GM18870 (cell line): ENCODE measurements at regions not wholly inside any gene's neighbourhood (a gene's known extent, or its start where the extent isn't known, plus 50 kb on each side); places are given as distances from the start of the nearest gene placed in this dataset.
"Not testable (repeated sequence)": the region's sequence is repeated elsewhere in the genome, so short reads cannot be mapped to it uniquely, and the experiment has no call there.

Experiments
- ATAC-seq: cut with Tn5 transposase; IDR thresholded peaks from one replicate; pipeline ENCODE4 v1.9.1; 2021; ENCODE audit warnings: moderate library complexity; ENCODE audit not compliant: unreplicated experiment

DNA sequence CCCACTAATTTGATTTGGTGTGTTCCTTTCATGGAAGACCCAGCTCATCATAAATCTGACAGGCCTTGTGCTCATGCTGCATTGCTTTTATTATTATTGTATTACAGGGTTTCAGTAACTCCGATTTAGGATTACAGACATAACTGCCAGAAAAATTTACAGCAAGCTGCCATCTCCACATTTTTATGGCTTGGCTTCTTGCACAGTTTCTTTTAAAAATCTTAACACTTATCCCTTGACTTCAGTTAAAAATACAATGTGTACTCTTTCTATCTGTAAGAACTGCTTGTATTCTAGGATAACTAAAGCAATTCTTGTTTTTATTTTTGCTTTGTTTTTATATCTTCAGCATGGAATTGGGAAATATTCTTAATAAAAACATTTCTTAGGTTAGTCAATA is 612.2 kb downstream of the DIPK2A start:
- no peak for ATAC-seq

DNA sequence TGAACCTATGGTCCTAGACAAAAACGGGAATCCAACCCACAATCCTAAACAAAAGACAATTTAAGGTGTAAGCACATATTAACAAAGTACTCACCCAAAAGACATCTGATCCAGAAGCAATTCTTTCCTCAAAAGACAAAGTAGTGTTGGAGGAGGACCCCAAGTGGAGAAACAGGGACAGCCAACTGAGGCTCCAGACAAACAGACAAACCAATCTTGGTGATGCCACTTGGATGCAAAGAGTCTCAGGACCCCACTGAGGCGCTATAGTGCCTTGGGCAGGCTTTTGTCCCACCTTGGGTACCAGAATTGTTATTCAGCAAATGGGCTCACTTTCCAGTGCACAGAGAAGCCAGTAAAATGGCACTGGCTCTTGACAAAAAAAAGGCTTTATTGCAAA is 613.8 kb downstream of the DIPK2A start:
- no peak for ATAC-seq

DNA sequence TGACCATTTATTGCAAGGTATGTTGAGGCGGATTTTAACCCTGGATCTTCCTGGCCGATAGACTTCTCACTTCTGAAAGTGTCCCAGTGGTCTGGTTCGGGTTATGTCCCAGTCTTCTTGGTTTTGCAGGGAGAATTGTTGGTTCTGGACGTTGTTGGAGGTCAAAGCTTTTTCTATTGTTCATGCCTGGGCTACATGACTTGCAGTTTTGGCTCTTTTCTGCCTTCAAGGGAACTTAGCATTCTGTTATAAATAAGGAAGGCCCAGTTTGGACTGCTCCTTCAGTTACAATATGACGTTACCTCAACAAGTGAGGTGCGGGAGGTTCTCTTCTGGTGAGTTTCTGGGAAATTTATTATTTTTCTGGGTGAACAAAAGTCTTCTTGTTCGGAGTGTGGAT is 614.3 kb downstream of the DIPK2A start:
- no peak for ATAC-seq

DNA sequence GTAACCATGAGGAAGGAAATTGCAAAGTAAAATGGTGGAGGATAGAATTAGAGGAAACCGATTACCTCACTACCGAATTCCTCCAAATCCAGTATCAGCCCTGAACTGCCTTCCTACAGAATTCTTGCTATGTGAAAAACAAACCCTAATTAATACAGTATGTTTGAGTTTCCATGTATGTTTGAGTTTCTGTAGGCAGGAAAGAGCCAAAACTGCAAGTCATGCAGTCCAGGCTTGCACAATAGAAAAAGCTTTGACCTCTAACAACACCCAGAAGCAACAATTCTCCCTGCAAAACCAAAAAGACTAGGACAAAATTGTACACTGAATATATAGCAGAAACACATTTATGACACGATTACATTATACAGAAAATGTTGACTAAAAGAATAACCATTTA is 614.8 kb downstream of the DIPK2A start:
- ATAC-seq: no peak

DNA sequence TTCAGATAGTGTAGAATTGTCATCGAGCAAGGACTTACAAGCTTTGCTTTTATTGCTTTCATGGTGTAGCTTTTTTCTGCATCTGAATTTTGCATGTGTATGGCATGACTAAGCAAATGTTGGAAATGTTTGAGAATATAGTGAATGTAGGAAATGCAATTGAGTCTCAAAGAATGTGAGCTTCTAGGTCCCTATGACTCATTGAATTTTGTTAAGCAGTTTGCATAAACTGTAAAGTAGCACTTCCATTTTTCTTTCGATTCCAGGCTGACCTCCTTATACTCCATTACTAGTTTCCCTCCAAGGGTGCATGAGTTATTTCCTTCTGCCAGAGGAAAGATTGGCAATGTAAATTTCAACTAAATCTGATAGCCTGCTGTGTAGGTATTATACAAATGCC is 619.2 kb downstream of the DIPK2A start:
- ATAC-seq: no peak

DNA sequence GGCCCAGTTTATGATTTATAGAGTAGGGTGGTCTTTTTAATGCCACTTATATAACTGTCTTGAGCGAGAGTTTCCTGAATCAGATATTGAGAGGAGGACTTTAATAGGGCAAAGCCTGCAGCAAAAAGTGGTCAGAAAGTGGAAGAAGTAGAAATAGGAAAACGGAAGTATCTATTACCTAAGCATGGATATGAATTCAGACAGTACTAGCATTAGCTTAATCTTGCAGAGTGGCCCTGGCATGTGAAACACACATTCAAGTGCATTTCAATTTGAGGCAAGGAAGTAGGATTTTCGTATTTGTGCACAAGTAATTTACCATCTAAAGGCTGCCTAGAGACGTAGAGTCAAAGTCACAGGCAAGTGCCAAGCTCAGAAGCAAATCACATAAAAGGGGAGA is 622.3 kb downstream of the DIPK2A start:
- no peak for ATAC-seq

DNA sequence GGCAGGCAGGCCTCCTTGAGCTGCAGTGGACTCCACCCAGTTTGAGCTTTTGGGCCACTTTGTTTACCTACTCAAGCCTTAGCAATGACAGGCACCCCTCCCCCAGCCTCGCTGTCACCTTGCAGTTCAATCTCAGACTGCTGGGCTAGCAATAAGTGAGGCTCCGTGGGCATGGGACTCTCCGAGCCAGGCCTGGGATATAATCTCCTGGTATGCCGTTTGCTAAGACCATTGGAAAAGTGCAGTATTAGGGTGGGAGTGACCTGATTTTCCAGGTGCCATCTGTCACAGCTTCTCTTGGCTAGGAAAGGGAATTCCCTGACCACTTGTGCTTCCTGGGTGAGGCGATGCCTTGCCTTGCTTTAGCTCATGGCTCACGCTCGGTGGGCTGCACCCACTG is 648.6 kb downstream of the DIPK2A start:
- ATAC-seq: not testable (repeated sequence)

DNA sequence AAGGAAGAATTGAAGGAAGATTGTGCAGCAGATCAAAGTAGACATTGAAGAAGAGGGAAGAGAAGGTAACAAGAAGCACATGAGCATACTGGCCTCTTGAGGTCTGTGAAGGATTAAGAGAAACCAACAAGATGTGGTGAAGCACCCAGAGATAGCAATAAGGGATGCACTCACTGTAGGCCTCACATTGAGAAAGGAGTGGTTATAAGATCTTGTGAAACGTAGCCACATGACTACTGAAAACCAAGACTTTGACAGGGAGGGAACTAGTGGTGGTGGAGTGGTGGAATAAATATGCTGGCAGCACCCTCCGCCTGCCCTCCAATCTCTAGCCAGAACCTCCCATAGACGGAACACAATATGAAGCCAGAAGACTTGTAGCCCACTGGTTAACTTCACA is 651.2 kb downstream of the DIPK2A start:
- ATAC-seq: no peak

DNA sequence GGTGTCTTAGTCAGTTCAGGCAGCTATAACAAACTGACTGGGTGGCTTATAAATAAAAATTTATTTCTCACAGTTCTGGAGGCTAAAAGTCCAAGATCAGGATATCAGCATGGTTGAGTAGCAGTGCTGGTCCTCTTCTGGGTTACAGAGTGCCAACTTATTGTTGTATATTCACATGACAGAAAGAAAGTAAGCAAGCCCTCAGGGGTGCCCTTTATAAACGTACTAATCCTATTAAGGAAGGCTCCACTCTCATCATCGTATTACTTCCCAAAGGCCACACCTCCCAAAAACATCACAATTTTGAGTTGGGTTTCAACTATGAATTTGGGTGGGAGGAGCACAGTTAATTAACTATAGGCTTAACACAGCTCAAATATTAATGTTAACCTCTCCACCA is 653.0 kb downstream of the DIPK2A start:
- ATAC-seq: no peak

DNA sequence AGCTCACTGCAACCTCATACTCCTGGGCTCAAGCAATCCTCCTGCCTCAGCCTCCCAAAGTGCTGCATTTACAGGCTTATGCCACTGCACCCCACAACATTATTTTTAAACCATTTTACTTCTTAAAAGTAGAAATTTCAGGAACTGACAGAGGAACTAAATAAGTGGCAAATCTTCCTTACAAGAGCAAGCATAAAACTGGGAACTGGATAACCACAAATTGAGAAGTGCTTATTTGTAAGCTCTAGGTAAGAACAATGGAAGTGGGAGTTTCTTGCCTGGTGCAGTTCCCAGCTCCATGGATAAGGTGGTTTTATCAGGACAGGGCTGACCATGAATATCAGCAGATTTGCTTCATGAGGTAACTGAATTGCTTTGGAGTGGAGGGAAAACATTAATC is 655.2 kb downstream of the DIPK2A start:
- no peak for ATAC-seq

DNA sequence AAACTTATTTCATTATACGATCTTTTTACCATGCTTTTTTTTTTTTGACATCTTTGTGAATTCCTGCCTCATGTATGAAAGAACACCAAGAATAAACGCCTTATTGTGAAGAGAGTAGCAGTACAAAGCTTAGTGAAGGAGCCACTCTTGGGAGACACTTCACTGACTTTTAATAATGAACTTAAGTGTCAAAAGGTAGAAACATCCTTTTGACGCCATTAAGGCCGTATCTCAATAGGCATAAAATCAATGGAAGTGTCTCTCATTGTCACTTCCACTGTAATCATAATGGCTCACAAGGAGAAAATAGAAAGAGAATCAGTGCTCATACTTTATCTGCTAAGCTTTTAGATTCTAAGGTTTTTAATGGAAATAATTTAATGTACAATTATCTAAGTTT is 657.8 kb downstream of the DIPK2A start:
- ATAC-seq: no peak

DNA sequence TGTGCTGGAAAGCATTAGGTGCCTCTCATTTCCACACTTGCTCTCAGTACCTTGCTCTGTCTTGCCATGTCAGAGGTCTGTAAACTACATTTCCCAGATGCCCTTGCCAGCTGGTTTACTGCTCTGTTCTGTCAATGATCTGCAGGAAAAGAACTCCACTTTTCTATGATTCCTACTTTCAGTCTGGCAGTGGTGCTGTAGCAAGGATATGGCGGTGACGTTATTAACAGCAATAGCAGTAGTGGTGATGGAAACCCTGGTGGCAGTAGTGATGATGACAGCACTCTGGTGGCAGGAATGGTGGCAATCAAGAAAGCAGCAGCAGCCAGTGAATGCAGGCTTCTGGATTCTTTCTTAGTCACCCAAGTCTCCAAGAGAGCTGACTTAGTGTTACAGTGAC is 665.2 kb downstream of the DIPK2A start:
- ATAC-seq: no peak

DNA sequence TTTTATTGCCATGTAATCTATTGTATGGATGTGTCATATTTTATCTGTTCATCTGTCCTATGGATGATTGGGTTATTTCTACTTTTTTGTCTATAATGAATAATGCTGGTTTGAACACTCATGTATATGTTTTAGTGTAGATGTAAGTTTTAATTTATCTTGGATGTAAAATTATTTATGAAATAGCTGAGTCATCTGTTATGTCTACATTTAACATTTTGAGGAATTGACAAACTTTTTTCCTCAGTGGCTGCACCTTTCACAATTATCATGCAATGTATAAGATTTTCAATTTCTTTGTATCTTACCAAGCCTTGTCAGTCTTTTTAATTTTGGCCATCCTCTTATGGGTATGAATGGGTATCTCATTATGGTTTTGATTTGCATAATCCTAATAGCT is 666.4 kb downstream of the DIPK2A start:
- no peak for ATAC-seq

DNA sequence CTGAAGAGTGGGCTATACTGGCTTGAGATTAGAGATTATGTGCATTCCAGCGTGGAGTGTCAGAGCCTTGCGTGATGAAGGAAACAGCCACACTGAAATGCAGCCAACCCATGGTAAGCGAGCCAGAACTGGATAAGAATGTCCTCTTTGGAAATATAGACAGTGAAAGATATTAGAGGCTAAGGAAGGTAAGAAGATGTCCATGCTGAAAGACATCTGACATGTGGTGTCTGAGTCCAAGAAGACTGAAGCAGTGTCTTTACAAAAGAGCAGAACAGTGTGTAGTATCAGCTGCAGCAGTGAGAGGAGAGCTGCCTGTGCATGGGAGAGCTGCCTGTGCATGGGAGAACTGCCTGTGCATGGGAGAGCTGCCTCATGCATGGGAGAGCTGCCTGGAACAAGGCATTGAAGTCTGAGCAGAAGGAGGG is 672.2 kb downstream of the DIPK2A start:
- ATAC-seq: no peak

DNA sequence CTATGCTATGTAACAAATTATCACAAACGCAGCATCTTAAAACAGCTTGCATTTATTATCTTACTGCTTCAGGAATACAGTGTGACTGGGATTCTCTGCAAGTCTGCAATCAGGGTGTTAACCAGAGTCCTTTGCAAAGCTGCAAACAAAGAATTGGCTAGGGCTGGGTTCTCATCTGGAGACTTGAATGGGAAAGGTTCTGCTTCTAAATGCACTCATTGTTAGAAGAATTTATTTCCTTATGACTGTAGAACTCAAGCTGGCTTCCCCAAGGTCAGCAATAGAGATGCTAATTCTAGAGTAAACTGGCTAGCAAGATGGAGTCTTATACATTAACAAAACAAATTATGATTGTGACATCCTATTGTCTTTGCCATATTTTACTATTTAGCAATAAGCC is 673.7 kb downstream of the DIPK2A start:
- no peak for ATAC-seq

DNA sequence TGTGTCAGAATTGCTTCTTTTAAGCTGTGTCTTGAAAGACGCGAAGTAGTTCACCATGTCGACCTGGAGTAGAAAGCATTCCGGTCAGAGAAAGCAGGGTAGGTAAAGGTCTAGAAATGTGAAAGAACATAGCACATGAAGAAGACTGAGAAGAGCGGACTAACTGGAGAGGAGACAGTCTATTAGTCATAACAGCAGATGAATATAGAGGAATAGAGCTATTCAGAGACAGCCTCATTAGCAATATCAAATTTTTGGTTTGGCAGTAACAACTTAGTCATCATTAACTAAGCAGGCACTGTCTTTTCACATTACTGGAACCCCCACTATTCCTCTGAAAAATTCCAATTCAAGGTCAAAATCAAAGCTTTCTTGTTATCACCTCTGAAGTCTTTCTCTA is 678.8 kb downstream of the DIPK2A start:
- ATAC-seq: no peak

DNA sequence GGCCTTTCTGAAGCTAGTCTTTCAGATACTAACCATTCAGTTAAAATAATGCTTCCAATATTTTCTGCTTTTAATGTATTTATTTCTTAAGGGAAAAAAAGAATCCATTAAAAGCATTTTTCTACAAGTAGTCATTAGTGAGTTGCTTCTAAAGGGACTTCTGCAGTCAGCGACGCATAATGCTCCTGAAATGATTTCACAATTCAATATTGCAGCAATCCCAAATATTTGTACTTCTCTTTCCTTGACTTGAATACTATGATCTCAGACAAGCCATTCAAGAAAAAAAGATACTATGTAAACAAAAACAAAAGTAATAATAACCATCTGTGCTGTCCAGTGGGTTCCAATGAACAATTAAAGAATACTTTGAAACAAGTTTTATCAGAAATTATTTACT is 681.0 kb downstream of the DIPK2A start:
- no peak for ATAC-seq

DNA sequence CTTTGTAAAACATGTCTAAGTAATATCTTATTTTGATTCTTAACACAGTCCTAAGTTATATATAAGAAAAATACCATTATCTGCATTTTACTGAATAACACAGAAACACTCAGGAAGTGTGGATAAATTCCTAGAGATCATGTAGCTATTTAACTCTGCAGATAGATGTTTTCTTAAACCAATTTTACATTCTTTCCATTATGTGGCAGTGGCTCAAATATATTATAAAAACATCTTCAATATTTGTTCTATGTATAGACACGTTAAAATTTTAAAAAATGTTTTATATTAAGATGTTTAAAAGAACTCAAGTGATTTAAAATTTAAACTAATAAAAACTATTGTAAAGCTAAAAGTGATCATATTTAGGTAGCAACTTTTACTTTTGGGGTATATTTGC is 683.8 kb downstream of the DIPK2A start:
- no peak for ATAC-seq

DNA sequence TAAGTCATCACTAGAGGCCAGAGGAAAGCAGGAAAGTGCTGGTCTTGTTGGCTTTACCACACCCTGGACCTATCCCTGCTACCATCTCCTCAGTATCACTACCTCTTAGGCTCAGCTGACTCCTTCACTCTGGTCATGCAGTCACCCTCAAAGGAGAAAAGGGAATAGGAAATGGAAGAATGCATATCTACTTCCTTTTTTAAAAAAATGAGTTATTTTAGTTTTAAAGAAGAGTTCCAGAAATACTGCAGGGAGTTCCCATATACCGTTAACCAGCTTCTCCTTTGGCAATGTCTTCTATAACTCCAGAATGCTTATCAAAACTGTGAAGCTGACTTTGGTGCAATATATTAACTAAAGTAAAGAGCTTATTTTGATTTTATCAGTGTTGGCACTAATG is 688.6 kb downstream of the DIPK2A start:
- ATAC-seq: no peak

DNA sequence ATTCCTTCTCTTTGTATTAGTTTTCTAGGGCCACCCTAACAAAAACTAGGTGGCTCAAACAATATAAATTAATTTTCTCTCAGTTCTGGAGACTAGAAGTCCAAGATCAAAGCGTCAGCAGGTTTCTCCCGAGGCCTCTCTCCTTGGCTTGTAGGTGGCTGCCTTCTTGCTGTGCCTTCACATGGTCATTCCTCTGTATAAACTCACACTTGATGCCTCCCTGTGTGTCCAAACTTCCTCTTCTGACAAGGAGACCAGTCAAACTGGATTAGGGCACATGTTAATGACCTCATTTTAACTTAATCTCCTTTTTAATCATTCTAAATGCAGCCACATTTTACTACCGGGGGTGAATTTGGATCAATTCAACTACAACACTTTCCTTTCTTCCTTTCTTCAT is 691.1 kb downstream of the DIPK2A start:
- no peak for ATAC-seq

DNA sequence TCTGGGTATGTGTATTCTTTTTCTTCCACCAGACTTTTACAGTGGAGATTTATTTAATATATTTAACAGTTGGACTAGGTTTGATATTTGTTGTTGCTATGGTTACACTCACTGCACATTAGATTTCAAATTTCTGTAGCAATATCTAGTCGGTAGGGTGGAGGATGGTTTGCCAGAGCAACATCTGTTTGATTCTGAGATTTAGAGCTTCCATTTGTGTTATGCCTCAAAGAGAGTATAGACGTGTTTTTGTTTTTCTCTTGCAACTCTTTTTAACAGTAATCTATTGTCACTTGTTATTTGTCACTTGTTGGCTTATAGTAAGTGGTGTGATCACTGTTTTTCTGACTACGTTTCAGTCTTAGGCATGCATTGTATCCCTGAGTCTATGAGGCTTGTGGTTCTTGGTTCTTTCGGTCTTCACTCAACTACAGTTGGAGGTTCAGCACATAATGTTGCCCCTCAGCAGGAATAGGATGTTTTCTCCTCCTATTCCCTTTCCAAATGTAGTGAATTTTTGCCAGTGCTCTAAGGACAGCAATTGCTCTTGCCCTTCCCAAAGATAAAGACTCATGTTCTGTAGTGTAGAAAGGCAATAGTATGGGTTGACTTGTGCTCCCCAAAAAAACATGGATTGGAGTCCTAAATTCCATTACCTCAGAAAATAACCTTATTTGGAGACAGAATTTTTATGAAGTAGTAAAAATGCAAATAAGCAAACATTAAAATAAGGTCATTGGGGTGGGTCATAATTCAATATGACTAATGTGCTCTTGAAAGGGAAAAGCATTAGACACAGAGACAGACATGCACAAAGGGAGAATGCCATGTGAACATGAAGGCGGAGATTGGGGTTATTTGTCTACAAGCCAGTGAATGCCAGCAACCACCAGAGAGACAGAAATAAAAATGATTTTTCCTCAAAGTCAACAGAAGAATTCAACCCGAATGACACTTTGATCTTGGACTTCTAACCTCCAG is 692.1 kb downstream of the DIPK2A start:
- ATAC-seq: no peak

DNA sequence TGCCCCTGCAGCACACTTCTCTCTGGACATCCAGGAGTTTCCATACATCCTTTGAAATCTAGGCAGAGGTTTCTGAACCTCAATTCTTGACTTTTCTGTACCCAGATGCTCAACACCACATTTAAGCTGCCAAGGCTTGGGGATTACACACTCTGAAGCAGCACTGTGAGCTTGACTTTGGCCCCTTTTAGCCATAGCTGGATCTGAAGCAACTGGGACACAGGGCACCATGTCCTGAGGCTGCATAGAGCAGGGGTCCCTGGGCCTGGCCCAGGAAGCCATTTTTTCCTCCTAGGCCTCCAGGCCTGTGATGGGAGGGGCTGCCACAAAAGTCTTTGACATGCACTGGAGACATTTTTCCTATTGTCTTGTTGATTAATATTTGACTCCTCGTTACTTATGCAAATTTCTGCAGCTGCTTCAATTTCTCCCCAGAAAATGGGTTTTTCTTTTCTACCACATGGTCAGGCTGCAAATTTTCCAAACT is 694.0 kb downstream of the DIPK2A start:
- no peak for ATAC-seq

DNA sequence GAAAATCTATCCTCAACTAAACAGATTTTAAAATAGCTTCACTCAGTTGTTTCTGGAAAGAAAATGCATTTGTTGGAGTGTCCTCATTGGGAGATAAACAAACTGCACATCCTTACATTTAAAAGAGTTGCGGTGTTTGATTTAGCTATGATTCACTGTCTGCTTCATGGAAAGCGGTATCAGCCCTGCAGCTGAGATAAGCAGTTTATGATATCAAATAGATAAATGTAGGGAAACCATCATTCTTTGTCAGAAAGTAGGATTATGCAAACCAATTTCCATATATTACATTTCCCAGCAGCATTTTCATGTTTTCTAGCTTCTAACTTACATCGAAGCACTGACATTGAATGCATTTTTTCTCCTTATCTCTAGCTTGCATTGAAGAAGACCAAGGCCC is 698.9 kb downstream of the DIPK2A start:
- ATAC-seq: no peak
